Upper lobe of left lung (tissue), 4 donors: ENCODE measurements at regions not wholly inside any gene's neighbourhood (a gene's known extent, or its start where the extent isn't known, plus 50 kb on each side); places are given as distances from the start of the nearest gene placed in this dataset.

Experiments
- CTCF ChIP-seq, 6 experiments: fragments of 450-650 bp in 4 of 6; fragments of 200-600 bp in 2 of 6; sonication (generic) in 2 of 6; IDR thresholded peaks; one replicate each; pipeline ENCODE4 v1.5.1; 2016 to 2019; ENCODE audit warnings: antibody characterized with exemption in 6 of 6
- EP300 ChIP-seq, 4 donors: sonication (generic); formaldehyde crosslinking; IDR thresholded peaks; one replicate each; pipeline ENCODE4 v1.5.1; 2017; ENCODE audit warnings: antibody characterized with exemption in 4 of 4, control low read depth in 2 of 4

- no peak for TF ChIP-seq EP300 (IDR thresholded peaks at IDR 0.05)
- no peak for TF ChIP-seq CTCF (IDR thresholded peaks at IDR 0.05)
Measured at GRCh38 chr10:45553155-45553554, 119.4 kb downstream of the ZFAND4 start.
